Stimulated activated naive CD8-positive, alpha-beta T cell treated with anti-CD3 and anti-CD28 coated beads, Interleukin-15, Interleukin-2, amounts not matched to agents 100 U/mL and 50 U/mL, for 24 hours (primary cell): ENCODE measurements at regions not wholly inside any gene's neighbourhood (a gene's known extent, or its start where the extent isn't known, plus 50 kb on each side); places are given as distances from the start of the nearest gene placed in this dataset.
A peak's percentile ranks its signal among the peaks of the same experiment; 100 is the strongest.

Experiments
- ATAC-seq: fragments of 150-1000 bp; cut with Tn5 transposase; one replicate; pipeline ENCODE4 v1.10.0; 2021
- DNase-seq: peaks from one replicate; pipeline ENCODE4 v3.0.0; 2021

DNA sequence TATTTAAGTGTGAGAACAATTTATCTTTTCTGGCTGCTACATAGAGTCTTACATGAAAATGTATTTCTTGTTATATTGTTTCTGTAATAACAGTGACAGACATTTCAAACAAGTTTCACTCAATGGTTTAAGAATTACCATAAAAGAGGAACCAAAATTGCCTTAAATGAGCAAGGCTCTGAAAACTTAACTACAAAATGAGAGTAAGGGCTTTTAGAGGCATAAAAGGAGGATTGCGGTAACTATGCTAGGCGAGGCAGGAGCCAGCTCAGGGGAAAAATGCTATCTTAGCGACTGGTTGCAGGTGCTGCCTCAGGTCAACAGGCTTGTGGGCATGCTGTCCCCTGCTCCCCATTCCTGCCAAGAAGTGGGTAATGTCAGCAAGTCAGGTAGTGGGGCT is 81.7 kb upstream of the MSI2 start:
- DNase-seq, result no peak
- no peak for ATAC-seq

- no peak for DNase-seq
- no peak for ATAC-seq
Measured at GRCh38 chr17:57178839-57179238, 77.5 kb upstream of the MSI2 start.

DNA sequence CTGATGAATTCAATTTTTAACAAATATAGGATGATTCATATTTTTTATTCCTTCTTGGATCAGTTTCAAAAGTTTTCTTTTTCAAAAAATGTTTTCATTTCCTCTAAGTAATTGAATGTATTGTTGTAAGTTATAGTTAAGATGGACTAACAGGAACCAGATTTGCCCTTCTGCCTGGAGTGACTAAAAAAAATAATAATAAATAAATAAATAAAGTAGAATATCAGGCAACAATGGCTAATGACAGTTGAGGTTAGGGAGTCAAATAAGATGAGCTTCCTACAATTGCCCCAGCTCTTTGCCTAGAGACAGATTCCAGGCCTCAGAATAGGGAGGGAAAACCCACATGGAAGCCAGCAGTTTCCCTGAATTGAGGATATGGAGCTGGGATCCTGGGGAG is 73.7 kb upstream of the MSI2 start:
- ATAC-seq (no peak), DNase-seq (no peak)

- DNase-seq (no peak), ATAC-seq (no peak)
Measured at GRCh38 chr17:57186226-57187019, 69.9 kb upstream of the MSI2 start.

- DNase-seq (no peak), ATAC-seq (no peak)
Measured at GRCh38 chr17:57187391-57187790, 68.9 kb upstream of the MSI2 start.

- ATAC-seq, result peak; percentile 63
- DNase-seq, result no peak
Measured at GRCh38 chr17:57195785-57196460, 60.4 kb upstream of the MSI2 start.

DNA sequence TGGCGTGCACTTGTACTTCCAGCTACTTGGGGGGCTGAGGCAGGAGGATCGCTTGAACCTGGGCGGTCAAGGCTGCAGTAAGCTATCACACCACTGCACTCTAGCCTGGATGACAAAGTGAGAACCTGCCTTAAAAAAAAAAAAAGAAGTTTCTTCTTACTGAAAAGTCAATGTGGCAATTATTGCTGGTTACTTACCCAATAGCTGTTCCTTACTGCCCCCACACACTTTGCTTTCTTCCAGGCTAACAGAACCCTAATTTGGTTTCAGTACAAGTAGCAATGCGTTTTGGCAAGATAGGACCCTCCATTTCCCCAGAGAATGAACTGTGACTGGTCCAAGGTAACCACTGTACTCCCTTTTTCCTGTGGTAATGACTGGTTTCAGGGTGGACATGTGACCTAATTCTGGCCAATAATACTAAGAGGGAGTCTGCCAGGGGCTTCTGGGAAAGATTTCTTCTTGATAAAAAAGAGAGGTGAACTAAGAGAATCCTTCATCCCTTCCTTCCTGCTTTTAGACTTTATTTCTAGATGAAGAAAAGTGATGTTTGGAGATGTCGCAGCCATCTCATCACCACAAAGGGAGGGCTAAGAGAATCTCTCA is 58.8 kb upstream of the MSI2 start:
- DNase-seq (no peak), ATAC-seq (no peak)

- ATAC-seq (no peak), DNase-seq (no peak)
Measured at GRCh38 chr17:57201481-57201880, 54.8 kb upstream of the MSI2 start.

DNA sequence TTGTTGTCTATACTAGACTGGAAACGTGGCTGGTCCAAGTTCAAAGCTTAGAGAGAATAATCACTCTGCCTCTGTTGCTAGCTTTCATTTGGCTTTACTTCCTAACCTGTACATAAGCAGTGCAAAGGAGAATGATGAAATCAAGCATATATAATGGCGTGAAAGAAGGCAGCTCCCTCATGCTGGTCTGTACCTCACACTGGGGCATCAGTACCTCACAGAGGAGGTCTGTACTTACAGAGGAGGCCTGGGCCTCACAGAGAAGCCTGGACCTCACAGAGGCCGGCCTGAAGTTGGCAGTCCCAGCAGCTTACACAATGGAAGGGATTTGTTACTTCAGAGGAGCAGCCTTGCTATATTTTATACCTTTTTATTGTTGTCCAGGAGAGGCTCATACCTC is 53.3 kb upstream of the MSI2 start:
- no peak for ATAC-seq
- no peak for DNase-seq
